ENCODE measurements at regions not wholly inside any gene's neighbourhood (a gene's known extent, or its start where the extent isn't known, plus 50 kb on each side); places are given as distances from the start of the nearest gene placed in this dataset.

DNA sequence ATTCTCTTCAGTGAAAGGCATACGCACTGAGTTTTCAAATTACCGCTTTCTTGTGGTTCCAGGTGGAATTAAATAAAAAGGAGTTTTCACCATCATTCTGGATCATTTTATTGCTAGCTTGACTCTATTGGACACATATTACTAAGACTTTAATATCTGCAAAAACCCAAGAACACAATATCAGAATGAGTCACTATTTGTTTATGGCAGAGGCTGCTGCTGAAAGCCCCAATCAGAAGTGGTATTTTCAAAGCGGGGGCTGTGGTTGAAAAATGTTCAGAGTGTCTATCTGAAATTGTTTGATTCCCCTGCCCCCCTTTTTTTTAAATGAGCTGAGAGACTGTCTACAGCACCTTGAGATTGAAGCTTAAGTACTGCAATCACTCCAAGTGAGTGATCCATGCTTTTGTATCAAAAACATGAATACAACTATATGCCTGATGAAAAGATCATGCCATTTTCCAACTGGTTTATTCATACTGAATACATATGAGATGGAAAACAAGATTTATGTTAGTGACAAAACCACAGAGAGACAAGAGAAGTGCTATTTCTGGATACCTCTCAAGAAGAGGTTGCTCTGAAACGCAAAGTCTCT, 376.4 kb downstream of the HTR7 start:
- H3K79me2 ChIP-seq (ENCODE audit: insufficient read depth, low read length) = no peaks in the 10 kb centered on the region
- no peak overlapping the region for H3K27ac ChIP-seq (ENCODE audit: extremely low read length, insufficient read depth, low read length)
- H3K4me2 ChIP-seq (ENCODE audit: low read depth, low read length) = no peak overlapping the region
- no peaks in the 10 kb centered on the region for H4K20me1 ChIP-seq (ENCODE audit: insufficient read depth, low read length)
- H3K4me1 ChIP-seq (ENCODE audit: insufficient read depth, low read length) = no peaks in the 10 kb centered on the region
- ATAC-seq (no peak), DNase-seq (ENCODE audit: low spot score) (no peak), FAIRE-seq (no peak)
- POLR2A ChIA-PET = no interaction called here
- intact Hi-C loops (cut with micrococcal nuclease; ENCODE audit: unreplicated experiment) (no loop called here), in situ Hi-C loops (cut with HindIII; ENCODE audit: extremely low pct_ligation_motif_present, low pct_unique_long_range_greater_than_20kb) (no loop called here)
- BruUV-seq (replicated peaks) = no TSS peak
- no peak overlapping the region for H2AFZ ChIP-seq (ENCODE audit: low read length)
- H3K27me3 ChIP-seq (ENCODE audit: control insufficient read depth in 1 of 2, insufficient read depth in 2 of 2, low read length in 2 of 2) = no peaks in the 10 kb centered on the region
- no peak overlapping the region for H3K4me3 ChIP-seq (replicated peaks in 1 of 3; ENCODE audit: insufficient read depth in 1 of 3, low read depth in 2 of 3, low read length in 3 of 3)
- no peaks in the 10 kb centered on the region for H3K9me3 ChIP-seq (ENCODE audit: low read length)
- WGBS (ENCODE audit: low lambda C conversion rate) = 44% methylated on average over 4 of the region's 4 CpGs
- H3K9ac ChIP-seq (ENCODE audit: insufficient read depth, low read depth, low read length) = no peak overlapping the region
- no peaks in the 10 kb centered on the region for H3K36me3 ChIP-seq (replicated peaks in 1 of 2; ENCODE audit: control insufficient read depth in 1 of 2, insufficient read depth in 2 of 2, low read length in 2 of 2)
- CTCF ChIA-PET (ENCODE audit: low intra/inter-chr PET ratio, low total read pairs) = no interaction called here
- TF ChIP-seq ZNF713 (CRISPR knock-in tag; IDR thresholded peaks at IDR 0.05) (no peak), ARHGAP35 (CRISPR knock-in tag; IDR thresholded peaks at IDR 0.05; ENCODE audit: borderline replicate concordance) (no peak), GATAD1 (CRISPR knock-in tag; IDR thresholded peaks at IDR 0.05) (no peak), ZBTB7B (CRISPR knock-in tag; IDR thresholded peaks at IDR 0.05) (no peak), ZNF468 (CRISPR knock-in tag; IDR thresholded peaks at IDR 0.05) (no peak), NCOR1 (IDR thresholded peaks at IDR 0.05; ENCODE audit: borderline replicate concordance, low read length) (no peak), ARNTL (CRISPR knock-in tag; IDR thresholded peaks at IDR 0.05) (no peak), PPARG (CRISPR knock-in tag; conservative IDR thresholded peaks at IDR 0.05) (no peak), ZNF776 (CRISPR knock-in tag; IDR thresholded peaks at IDR 0.05) (no peak), ZFP37 (CRISPR knock-in tag; IDR thresholded peaks at IDR 0.05; ENCODE audit: borderline replicate concordance) (no peak), ZNF136 (CRISPR knock-in tag; IDR thresholded peaks at IDR 0.05; ENCODE audit: low read depth) (no peak), ZNF264 (CRISPR knock-in tag; IDR thresholded peaks at IDR 0.05) (no peak), TAF1 (CRISPR knock-in tag; IDR thresholded peaks at IDR 0.05) (no peak), PRDM10 (CRISPR knock-in tag; IDR thresholded peaks at IDR 0.05; ENCODE audit: low read depth) (no peak)
- TF ChIP-seq, protein P1, sequence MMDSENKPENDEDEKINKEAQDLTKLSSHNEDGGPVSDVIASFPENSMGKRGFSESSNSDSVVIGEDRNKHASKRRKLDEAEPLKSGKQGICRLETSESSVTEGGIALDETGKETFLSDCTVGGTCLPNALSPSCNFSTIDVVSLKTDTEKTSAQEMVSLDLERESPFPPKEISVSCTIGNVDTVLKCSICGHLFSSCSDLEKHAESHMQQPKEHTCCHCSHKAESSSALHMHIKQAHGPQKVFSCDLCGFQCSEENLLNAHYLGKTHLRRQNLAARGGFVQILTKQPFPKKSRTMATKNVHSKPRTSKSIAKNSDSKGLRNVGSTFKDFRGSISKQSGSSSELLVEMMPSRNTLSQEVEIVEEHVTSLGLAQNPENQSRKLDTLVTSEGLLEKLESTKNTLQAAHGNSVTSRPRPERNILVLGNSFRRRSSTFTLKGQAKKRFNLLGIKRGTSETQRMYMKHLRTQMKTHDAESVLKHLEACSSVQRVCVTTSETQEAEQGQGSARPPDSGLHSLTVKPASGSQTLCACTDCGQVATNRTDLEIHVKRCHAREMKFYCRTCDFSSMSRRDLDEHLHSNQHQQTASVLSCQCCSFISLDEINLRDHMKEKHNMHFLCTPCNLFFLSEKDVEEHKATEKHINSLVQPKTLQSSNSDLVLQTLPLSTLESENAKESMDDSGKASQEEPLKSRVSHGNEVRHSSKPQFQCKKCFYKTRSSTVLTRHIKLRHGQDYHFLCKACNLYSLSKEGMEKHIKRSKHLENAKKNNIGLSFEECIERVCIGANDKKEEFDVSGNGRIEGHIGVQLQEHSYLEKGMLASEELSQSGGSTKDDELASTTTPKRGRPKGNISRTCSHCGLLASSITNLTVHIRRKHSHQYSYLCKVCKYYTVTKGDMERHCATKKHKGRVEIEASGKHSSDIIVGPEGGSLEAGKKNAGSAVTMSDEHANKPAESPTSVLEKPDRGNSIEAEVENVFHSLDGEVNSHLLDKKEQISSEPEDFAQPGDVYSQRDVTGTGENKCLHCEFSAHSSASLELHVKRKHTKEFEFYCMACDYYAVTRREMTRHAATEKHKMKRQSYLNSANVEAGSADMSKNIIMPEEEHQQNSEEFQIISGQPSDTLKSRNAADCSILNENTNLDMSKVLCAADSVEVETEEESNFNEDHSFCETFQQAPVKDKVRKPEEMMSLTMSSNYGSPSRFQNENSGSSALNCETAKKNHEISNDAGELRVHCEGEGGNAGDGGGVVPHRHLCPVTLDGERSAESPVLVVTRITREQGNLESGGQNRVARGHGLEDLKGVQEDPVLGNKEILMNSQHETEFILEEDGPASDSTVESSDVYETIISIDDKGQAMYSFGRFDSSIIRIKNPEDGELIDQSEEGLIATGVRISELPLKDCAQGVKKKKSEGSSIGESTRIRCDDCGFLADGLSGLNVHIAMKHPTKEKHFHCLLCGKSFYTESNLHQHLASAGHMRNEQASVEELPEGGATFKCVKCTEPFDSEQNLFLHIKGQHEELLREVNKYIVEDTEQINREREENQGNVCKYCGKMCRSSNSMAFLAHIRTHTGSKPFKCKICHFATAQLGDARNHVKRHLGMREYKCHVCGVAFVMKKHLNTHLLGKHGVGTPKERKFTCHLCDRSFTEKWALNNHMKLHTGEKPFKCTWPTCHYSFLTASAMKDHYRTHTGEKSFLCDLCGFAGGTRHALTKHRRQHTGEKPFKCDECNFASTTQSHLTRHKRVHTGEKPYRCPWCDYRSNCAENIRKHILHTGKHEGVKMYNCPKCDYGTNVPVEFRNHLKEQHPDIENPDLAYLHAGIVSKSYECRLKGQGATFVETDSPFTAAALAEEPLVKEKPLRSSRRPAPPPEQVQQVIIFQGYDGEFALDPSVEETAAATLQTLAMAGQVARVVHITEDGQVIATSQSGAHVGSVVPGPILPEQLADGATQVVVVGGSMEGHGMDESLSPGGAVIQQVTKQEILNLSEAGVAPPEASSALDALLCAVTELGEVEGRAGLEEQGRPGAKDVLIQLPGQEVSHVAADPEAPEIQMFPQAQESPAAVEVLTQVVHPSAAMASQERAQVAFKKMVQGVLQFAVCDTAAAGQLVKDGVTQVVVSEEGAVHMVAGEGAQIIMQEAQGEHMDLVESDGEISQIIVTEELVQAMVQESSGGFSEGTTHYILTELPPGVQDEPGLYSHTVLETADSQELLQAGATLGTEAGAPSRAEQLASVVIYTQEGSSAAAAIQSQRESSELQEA (CRISPR knock-in tag; IDR thresholded peaks at IDR 0.05; ENCODE audit: not compliant biosample characterization) = no peak

Data from HepG2 (cell line).